Caco-2 (cell line): ENCODE measurements at regions not wholly inside any gene's neighbourhood (a gene's known extent, or its start where the extent isn't known, plus 50 kb on each side); places are given as distances from the start of the nearest gene placed in this dataset.

ENCODE experiments used
- BruUV-seq: library from RNA; stranded (reverse); fragments of 400-500 nt; replicated peaks from 2 replicates; lab custom pipeline; 2021; lab: Mats Ljungman, UMichigan
- CTCF ChIA-PET: fragments of 300-600 bp; sonication (Branson Sonifier 250); formaldehyde crosslinking; loops from one replicate; lab custom pipeline; 2022; ENCODE audit warnings: antibody characterized with exemption; lab: Charles Lee
- POLR2A ChIA-PET: fragments of 300-600 bp; sonication (Branson Sonifier 250); formaldehyde crosslinking; loops from one replicate; lab custom pipeline; 2022; ENCODE audit warnings: antibody characterized with exemption; lab: Charles Lee
- DNase-seq, 2 experiments: peaks; one replicate each; pipeline versions ENCODE4 v3.0.0 to v3.0.0-alpha.2; 2020 to 2022
- H3K27me3 ChIP-seq: replicated peaks from 2 replicates; pipeline ENCODE4 v1.6.0; 2011; ENCODE audit warnings: low read length; ENCODE audit not compliant: control insufficient read depth, insufficient read depth
- H3K36me3 ChIP-seq: 2 replicates; pipeline ENCODE4 v1.5.1; 2011; ENCODE audit warnings: low read length; ENCODE audit not compliant: control insufficient read depth, insufficient read depth
- H3K4me1 ChIP-seq: fragments of 250-450 bp; sonication (Bioruptor Pico); 2 replicates; pipeline ENCODE4 v1.5.1; 2020; ENCODE audit warnings: mild to moderate bottlenecking
- H3K4me3 ChIP-seq: 2 replicates; pipeline ENCODE4 v1.5.1; 2011; ENCODE audit warnings: low read depth, mild to moderate bottlenecking, control low read depth, low read length
- H3K9me3 ChIP-seq: fragments of 250-450 bp; sonication (Bioruptor Pico); 2 replicates; pipeline ENCODE4 v1.5.1; 2020; ENCODE audit warnings: mild to moderate bottlenecking, moderate library complexity
- H3K27ac Mint-ChIP-seq: one replicate; pipeline ENCODE4 v1.8.0; 2022; ENCODE audit warnings: mixed read lengths; ENCODE audit not compliant: unreplicated experiment
- H3K27me3 Mint-ChIP-seq: one replicate; pipeline ENCODE4 v1.8.0; 2022; ENCODE audit warnings: mixed read lengths; ENCODE audit not compliant: insufficient read depth, unreplicated experiment
- H3K36me3 Mint-ChIP-seq: one replicate; pipeline ENCODE4 v1.8.0; 2022; ENCODE audit warnings: mild to moderate bottlenecking, mixed read lengths; ENCODE audit not compliant: insufficient read depth, unreplicated experiment
- H3K4me1 Mint-ChIP-seq: one replicate; pipeline ENCODE4 v1.8.0; 2022; ENCODE audit warnings: low read depth, mixed read lengths; ENCODE audit not compliant: unreplicated experiment
- H3K4me3 Mint-ChIP-seq: one replicate; pipeline ENCODE4 v1.8.0; 2022; ENCODE audit warnings: mild to moderate bottlenecking, moderate library complexity, mixed read lengths; ENCODE audit not compliant: unreplicated experiment
- H3K9me3 Mint-ChIP-seq: one replicate; pipeline ENCODE4 v1.8.0; 2022; ENCODE audit warnings: mixed read lengths; ENCODE audit not compliant: unreplicated experiment
- CTCF ChIP-seq, 2 experiments: fragments of 200-600 bp in 1 of 2; IDR thresholded peaks; 1 replicate in 1 of 2; 2 replicates in 1 of 2; pipeline versions ENCODE4 v1.5.1 to v1.8.0; 2011 to 2022; ENCODE audit warnings: antibody characterized with exemption in 1 of 2, control low read depth in 1 of 2, inconsistent platforms in 1 of 2, low read depth in 1 of 2, low read length in 1 of 2, mild to moderate bottlenecking in 1 of 2, moderate library complexity in 1 of 2; ENCODE audit not compliant: insufficient read depth in 1 of 2, severe bottlenecking in 1 of 2, unreplicated experiment in 1 of 2
- intact Hi-C: fragments of 100-400 bp; cut with micrococcal nuclease; formaldehyde crosslinking; loops from one replicate; pipeline ENCODE4 v1.10.0; 2022; ENCODE audit not compliant: unreplicated experiment

DNA sequence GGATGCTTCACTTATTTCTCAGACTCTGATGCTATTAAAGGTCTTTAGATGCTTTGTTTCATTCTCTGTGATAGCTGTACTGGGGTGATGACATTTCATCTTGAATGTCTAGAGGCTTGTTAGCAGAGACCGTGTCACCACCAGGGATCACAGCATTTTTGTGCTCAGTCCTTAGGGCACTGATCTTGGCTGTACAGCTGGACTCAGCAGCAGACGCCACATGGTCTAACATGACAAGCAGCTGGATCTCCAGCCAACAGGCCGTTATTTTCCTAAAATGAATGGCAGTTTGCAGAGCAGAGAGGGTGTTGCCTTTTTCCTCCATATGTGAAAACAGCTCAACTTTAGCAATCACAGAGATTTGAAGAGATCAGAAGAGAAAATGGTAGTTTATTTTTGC, 491.8 kb downstream of the CDH2 start:
- Histone ChIP-seq H3K4me3 (no peak overlapping the region), H3K36me3 (no peaks in the 10 kb centered on the region), H3K27me3 (no peaks in the 10 kb centered on the region), H3K9me3 (no peaks in the 10 kb centered on the region), H3K4me1 (no peaks in the 10 kb centered on the region)
- BruUV-seq, result no TSS peak
- no peak for DNase-seq
- no peaks in the 10 kb centered on the region for H3K36me3 Mint-ChIP-seq
- no peak for TF ChIP-seq CTCF (IDR thresholded peaks at IDR 0.05; ENCODE audit: insufficient read depth in 1 of 2, low read depth in 1 of 2, low read length in 1 of 2, severe bottlenecking in 1 of 2, unreplicated experiment in 1 of 2)
- intact Hi-C loops, result loop anchor here (2.0 kb wide), 1 partner anchor 504 kb away; no protein-coding TSS in a partner anchor
- no peak overlapping the region for H3K4me3 Mint-ChIP-seq
- H3K27ac Mint-ChIP-seq, result no peak overlapping the region
- no peaks in the 10 kb centered on the region for H3K4me1 Mint-ChIP-seq
- ChIA-PET CTCF (interaction anchor here (1.3 kb wide), 1 partner anchor 65 kb away, joined by 5 read pairs; no protein-coding TSS in a partner anchor), POLR2A (no interaction called here)
- H3K9me3 Mint-ChIP-seq, result no peaks in the 10 kb centered on the region
- no peaks in the 10 kb centered on the region for H3K27me3 Mint-ChIP-seq

- Mint-ChIP-seq H3K4me1 (no peaks in the 10 kb centered on the region), H3K4me3 (no peak overlapping the region), H3K9me3 (no peaks in the 10 kb centered on the region), H3K27ac (no peak overlapping the region), H3K36me3 (no peaks in the 10 kb centered on the region), H3K27me3 (no peaks in the 10 kb centered on the region)
- intact Hi-C loops, result no loop called here
- no peak overlapping the region for H3K4me3 ChIP-seq
- no peaks in the 10 kb centered on the region for H3K9me3 ChIP-seq
- no peak for DNase-seq
- no peaks in the 10 kb centered on the region for H3K4me1 ChIP-seq
- POLR2A ChIA-PET, result no interaction called here
- H3K36me3 ChIP-seq, result no peaks in the 10 kb centered on the region
- no peak for TF ChIP-seq CTCF (IDR thresholded peaks at IDR 0.05; ENCODE audit: insufficient read depth in 1 of 2, low read depth in 1 of 2, low read length in 1 of 2, severe bottlenecking in 1 of 2, unreplicated experiment in 1 of 2)
- CTCF ChIA-PET, result no interaction called here
- no TSS peak for BruUV-seq
- no peaks in the 10 kb centered on the region for H3K27me3 ChIP-seq
Observed at GRCh38 chr18:27674411-27674810, 489.3 kb upstream of the CHST9 start.

GRCh38 chr18:27673861-27674260, 488.8 kb upstream of the CHST9 start:
- Mint-ChIP-seq H3K36me3 (no peaks in the 10 kb centered on the region), H3K9me3 (no peaks in the 10 kb centered on the region), H3K27ac (no peak overlapping the region), H3K4me1 (no peaks in the 10 kb centered on the region), H3K27me3 (no peaks in the 10 kb centered on the region), H3K4me3 (no peak overlapping the region)
- POLR2A ChIA-PET, result no interaction called here
- H3K4me3 ChIP-seq, result no peak overlapping the region
- no peaks in the 10 kb centered on the region for H3K27me3 ChIP-seq
- no peaks in the 10 kb centered on the region for H3K9me3 ChIP-seq
- CTCF ChIA-PET, result no interaction called here
- H3K4me1 ChIP-seq, result no peaks in the 10 kb centered on the region
- TF ChIP-seq CTCF (IDR thresholded peaks at IDR 0.05; ENCODE audit: insufficient read depth in 1 of 2, low read depth in 1 of 2, low read length in 1 of 2, severe bottlenecking in 1 of 2, unreplicated experiment in 1 of 2), result no peak
- H3K36me3 ChIP-seq, result no peaks in the 10 kb centered on the region
- intact Hi-C loops, result no loop called here
- DNase-seq, result no peak
- BruUV-seq, result no TSS peak
